ENCODE measurements at regions not wholly inside any gene's neighbourhood (a gene's known extent, or its start where the extent isn't known, plus 50 kb on each side); places are given as distances from the start of the nearest gene placed in this dataset.
A peak's percentile ranks its signal among the peaks of the same experiment; 100 is the strongest.

DNA sequence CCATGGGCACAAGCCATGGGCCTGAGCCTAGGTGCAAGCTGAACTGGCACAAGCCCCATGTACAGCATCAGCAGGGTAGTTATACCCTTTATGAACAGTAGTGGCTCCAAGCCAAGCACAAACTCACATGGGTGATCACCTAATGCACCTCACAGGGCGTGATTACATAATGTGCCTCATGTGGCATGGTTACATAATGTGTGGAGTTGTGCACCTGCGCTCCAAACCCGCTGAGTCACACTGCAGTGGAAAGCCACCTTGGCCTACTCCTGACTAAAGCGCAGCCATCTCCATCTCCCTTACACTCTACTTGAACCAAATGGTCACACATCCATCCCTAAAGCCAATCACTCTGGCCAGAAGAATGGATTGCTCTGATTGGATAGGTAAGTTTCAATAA lies 279.7 kb downstream of the MBD2 start:
- DNase-seq (ENCODE audit: low read depth in 1 of 2, low spot score in 1 of 2), result peak in 1 of 2 experiments; percentile 48
- in situ Hi-C loops (cut with HindIII; ENCODE audit: low pct_unique_long_range_greater_than_20kb, low sequenced_read_pairs), result no loop called here

DNA sequence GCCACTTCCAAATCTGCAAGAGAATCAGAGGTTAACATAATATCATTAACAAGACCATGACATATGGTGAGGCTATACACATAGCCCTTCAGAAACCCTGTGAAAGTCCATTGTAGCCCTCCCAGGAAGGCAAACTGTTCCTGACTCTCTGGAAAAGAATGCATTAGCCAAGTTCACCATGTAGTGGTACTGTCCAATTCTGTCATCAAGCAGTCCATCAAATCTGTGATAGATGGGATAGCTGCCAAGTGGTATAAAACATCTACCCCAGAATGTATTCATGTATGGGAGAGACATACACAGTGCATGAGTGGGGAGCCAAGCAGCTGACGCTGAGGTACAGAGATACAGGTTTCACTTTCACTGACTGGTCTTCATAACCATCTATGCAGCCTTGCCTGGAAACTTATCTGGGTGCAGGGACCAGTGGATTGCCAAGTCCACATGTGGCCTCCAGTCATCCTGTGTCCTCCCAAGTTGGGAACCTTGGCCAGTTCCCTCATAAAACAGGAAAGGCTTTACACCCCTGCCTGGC lies 281.1 kb downstream of the MBD2 start:
- in situ Hi-C loops (cut with HindIII; ENCODE audit: low pct_unique_long_range_greater_than_20kb, low sequenced_read_pairs), result no loop called here
- TF ChIP-seq JUND (IDR thresholded peaks at IDR 0.05; ENCODE audit: low read depth), result no peak
- no peak for DNase-seq (ENCODE audit: low read depth in 1 of 2, low spot score in 1 of 2)

More for the DNA sequence above, 279.7 kb downstream of the MBD2 start:
- TF ChIP-seq JUND (IDR thresholded peaks at IDR 0.05; ENCODE audit: low read depth), result no peak

DNA sequence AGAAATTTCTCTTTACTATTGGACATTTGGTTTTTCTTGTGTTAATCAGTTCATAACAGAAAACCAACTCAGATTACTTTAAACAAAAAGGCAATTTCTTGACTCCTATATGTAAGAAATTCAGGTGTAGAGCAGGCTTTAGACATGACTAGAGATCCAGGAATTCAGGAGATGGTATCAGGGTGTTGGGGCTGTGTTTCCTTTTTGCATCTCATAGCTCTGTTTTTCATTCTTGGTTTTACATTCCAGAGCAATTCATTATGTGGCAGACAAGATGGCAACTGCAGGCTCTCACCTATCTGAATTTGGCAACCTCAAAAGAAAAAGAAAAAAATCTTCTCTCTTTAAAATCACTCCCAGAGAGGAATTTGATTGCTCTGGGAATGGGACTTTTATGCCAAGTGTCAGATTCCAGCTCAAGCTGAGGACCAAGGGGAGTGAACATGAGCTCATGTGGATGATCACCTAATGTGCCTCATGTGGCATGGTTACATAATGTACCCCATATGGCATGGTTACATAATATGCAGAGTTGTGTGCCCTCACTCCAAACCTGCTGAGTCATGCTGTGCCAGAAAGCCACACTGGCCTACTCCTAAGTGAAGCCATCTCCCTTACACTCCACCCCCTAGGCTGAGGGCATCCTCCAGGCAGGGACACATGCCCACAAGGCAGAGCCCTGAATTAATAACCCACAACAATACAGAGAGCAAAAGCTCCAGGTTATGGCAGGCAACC lies 282.7 kb downstream of the MBD2 start:
- DNase-seq (ENCODE audit: low read depth in 1 of 2, low spot score in 1 of 2), result peak in 1 of 2 experiments; percentile 16
- no peak for TF ChIP-seq JUND (IDR thresholded peaks at IDR 0.05; ENCODE audit: low read depth)
- in situ Hi-C loops (cut with HindIII; ENCODE audit: low pct_unique_long_range_greater_than_20kb, low sequenced_read_pairs), result no loop called here

DNA sequence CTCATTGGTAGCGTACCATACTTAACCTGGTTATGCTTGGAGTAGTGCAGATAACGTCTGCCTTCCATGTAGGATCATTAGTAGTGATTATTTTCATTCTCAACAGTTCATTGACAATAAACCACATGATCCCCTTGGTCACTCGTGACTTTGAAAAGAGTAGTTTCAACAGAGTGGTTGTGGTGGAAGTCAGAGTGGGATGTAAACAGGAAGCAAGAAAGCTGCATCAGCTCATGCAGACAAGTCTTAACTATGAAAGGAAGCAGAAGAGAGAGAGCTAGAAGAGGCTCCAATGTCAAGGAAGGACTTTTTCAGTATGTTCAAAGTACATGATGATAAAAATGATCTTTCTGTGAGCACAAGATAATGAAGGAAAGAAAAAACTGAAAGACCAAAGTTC lies 287.4 kb downstream of the MBD2 start:
- TF ChIP-seq JUND (IDR thresholded peaks at IDR 0.05; ENCODE audit: low read depth), result no peak
- in situ Hi-C loops (cut with HindIII; ENCODE audit: low pct_unique_long_range_greater_than_20kb, low sequenced_read_pairs), result no loop called here
- DNase-seq (ENCODE audit: low read depth in 1 of 2, low spot score in 1 of 2), result no peak

DNA sequence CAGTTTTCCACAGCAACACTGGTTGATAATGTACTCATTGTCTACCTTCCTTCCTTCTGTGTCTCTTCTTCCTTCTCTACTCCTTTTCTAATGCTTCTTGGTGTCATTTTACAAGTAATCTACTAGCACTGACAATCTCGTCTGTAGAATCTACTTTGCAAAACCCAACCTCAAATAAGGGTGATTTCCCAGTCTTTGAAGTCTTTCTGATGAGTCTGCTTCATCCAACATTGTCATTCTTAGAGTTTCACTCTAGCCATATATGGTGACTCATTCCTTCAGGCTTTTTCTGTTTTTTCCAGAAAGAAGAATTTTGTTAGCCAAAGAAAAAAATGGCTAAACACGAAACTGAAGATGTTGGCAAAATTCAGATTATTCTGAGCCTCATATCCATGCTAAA lies 288.7 kb downstream of the MBD2 start:
- no peak for TF ChIP-seq JUND (IDR thresholded peaks at IDR 0.05; ENCODE audit: low read depth)

DNA sequence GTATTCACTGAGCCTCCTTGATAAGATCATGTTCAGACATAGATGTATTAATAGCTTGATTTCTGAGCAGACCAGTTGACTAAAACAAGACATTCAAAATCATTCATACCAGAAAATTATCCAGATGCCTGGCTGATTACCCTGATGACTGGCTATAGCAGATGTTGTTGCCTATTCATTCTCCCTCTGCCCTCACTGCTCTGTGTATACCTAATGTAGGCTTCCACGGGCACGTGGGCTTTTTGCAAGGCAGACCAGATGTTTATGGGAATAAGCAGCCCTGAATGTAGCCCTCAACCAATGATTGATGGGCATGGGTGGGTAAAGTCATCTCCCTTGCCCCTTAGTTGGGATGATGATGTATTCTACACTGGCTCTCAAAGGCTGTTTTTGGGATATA lies 289.1 kb downstream of the MBD2 start:
- in situ Hi-C loops (cut with HindIII; ENCODE audit: low pct_unique_long_range_greater_than_20kb, low sequenced_read_pairs), result no loop called here
- no peak for DNase-seq (ENCODE audit: low read depth in 1 of 2, low spot score in 1 of 2)
- no peak for TF ChIP-seq JUND (IDR thresholded peaks at IDR 0.05; ENCODE audit: low read depth)

More for the DNA sequence above, 288.7 kb downstream of the MBD2 start:
- no peak for DNase-seq (ENCODE audit: low read depth in 1 of 2, low spot score in 1 of 2)
- in situ Hi-C loops (cut with HindIII; ENCODE audit: low pct_unique_long_range_greater_than_20kb, low sequenced_read_pairs), result no loop called here

DNA sequence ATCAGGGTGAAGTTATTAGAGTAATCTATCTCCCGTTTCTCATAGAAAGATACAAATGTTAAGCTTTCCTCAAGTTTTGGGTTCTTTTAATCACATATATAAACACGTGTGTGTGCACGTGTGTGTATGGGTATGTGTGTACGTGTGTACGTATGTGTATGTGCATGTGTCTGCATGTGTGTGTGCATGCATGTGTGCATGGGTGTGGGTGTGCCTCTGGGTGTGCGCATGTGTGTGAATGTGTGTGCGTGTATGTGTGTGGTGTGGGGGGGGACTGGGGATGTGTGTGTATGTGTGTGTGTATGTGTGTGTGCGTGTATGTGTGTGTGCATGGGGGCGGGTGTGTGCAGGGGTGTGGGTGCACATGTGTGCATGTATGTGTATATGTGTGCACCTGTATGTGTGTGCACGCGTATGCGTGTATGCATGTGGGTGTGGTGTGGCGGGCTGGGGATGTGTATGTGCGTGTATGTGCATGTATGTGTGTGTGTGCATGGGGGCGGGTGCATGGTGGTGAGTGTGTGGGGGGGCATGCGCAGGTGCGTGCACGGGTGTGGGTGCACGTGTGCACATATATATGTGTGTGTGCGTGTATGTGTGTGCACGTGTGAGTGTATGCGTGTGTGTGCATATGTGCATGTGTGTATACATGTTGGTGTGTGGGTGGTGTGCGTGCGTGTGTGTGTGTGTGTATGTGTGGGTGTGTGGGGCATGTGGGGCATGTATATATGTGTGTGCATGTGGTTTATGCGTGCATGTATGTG lies 304.0 kb downstream of the MBD2 start:
- DNase-seq (ENCODE audit: low read depth in 1 of 2, low spot score in 1 of 2), result no peak
- in situ Hi-C loops (cut with HindIII; ENCODE audit: low pct_unique_long_range_greater_than_20kb, low sequenced_read_pairs), result no loop called here
- no peak for TF ChIP-seq JUND (IDR thresholded peaks at IDR 0.05; ENCODE audit: low read depth)

DNA sequence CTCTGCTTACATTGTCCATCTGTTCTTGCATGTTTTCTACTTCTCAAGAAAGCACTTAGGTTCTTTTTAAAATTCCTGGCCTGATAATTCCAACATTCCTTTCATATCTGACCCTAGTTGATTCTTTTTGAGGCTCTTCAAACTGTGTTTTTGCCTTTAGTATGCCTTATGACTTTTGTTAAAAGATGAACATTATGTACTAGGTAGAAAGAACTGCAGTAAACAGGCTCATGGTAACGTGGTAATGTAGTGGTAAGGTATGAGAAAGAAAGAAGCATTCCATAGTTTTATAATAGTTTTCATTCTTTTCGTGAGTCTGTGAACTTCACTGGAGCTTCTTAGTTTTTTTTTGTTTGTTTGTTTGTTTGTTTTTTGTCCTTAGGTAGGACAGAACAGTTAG lies 306.4 kb downstream of the MBD2 start:
- in situ Hi-C loops (cut with HindIII; ENCODE audit: low pct_unique_long_range_greater_than_20kb, low sequenced_read_pairs), result no loop called here
- TF ChIP-seq JUND (IDR thresholded peaks at IDR 0.05; ENCODE audit: low read depth), result no peak
- no peak for DNase-seq (ENCODE audit: low read depth in 1 of 2, low spot score in 1 of 2)

DNA sequence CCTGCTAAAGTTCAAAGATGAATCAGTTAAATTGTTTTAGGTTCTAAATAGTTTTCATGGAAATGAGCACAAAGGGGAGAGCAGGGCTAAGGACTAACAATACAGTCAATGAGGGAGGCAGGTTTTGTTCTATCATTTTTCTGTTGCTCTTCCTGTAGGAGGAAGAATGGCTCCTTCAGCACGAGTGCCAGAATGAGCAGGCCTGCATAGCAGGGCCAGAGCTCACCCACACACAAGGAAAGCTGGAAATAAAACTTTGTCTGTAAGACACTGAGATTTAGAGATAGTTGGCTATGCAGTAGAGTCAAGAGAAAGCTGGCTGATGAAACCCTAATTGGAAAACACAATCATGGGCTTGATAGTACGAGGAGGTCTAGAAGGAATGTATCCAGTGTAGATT lies 313.3 kb downstream of the MBD2 start:
- no peak for TF ChIP-seq JUND (IDR thresholded peaks at IDR 0.05; ENCODE audit: low read depth)
- no peak for DNase-seq (ENCODE audit: low read depth in 1 of 2, low spot score in 1 of 2)
- in situ Hi-C loops (cut with HindIII; ENCODE audit: low pct_unique_long_range_greater_than_20kb, low sequenced_read_pairs), result no loop called here

DNA sequence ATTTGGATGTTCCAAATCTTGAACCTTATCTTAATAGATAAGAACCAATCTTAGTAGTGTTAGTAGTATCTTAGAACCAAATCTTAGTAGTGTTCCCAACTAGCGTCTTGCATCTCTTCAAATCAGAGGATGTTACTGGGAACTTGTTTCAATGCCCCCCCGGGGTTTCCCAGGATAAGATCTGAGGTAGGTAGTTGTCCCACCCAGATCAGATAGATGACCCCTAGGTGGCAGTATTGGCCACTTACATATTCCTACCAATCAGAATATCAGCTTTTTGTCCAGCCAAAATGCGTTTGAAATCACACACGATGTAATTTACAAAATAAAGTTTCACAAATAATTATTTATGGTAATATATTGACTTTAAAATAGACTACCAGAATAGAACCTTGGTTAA lies 314.8 kb downstream of the MBD2 start:
- in situ Hi-C loops (cut with HindIII; ENCODE audit: low pct_unique_long_range_greater_than_20kb, low sequenced_read_pairs), result no loop called here
- no peak for DNase-seq (ENCODE audit: low read depth in 1 of 2, low spot score in 1 of 2)
- no peak for TF ChIP-seq JUND (IDR thresholded peaks at IDR 0.05; ENCODE audit: low read depth)

DNA sequence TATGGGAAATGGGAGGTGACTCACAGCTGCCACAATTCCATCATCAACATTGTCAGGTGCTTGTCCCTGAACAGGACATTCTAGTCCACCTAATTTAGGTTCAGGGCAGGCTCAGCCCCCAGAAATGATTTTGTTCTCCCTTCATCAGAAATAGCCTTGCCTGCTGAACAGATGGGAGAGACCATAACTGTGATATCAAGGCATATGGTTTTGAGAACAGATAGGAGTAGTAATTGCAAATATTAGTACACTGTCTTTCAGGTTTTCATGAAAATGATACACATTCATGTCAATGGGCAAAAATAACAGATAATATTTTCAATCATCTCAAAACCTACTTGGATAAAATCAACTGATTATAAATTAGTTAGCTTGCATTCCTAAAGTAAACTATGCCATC lies 316.5 kb downstream of the MBD2 start:
- TF ChIP-seq JUND (IDR thresholded peaks at IDR 0.05; ENCODE audit: low read depth), result no peak
- in situ Hi-C loops (cut with HindIII; ENCODE audit: low pct_unique_long_range_greater_than_20kb, low sequenced_read_pairs), result no loop called here
- DNase-seq (ENCODE audit: low read depth in 1 of 2, low spot score in 1 of 2), result no peak

DNA sequence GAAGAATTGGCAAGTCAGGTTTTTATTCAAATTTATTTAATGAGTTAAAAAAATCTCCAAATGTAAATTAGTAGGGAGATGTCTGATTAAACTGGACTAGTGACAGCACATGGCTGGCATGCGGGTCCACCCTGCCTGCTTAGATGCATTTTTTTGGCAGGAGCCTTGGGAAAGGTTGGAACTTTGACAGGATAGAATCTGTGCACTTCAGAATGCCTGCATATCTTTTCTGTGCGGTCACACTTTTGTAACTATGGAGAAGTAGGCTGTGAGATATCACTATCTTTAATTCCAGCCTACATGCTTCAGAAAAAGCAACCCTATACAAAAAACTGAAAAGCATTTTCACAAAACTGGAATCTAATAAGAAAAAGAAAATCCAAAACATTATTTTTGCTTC lies 317.8 kb downstream of the MBD2 start:
- in situ Hi-C loops (cut with HindIII; ENCODE audit: low pct_unique_long_range_greater_than_20kb, low sequenced_read_pairs), result no loop called here
- no peak for DNase-seq (ENCODE audit: low read depth in 1 of 2, low spot score in 1 of 2)
- TF ChIP-seq JUND (IDR thresholded peaks at IDR 0.05; ENCODE audit: low read depth), result no peak
